Peyer's patch (tissue), 4 donors: ENCODE measurements at regions not wholly inside any gene's neighbourhood (a gene's known extent, or its start where the extent isn't known, plus 50 kb on each side); places are given as distances from the start of the nearest gene placed in this dataset.

Source experiments
- DNase-seq, 3 donors: peaks; one replicate each; pipeline ENCODE4 v3.0.0-alpha.2; 2017 to 2019
- H3K27ac ChIP-seq, 4 donors: fragments of 200-600 bp; sonication (generic); one replicate each; pipeline ENCODE4 v1.5.1; 2016 to 2019
- H3K27me3 ChIP-seq, 2 donors: fragments of 200-600 bp; sonication (generic); one replicate each; pipeline ENCODE4 v1.5.1; 2019
- H3K36me3 ChIP-seq, 3 donors: fragments of 200-600 bp; sonication (generic); one replicate each; pipeline ENCODE4 v1.5.1; 2016 to 2019
- H3K4me1 ChIP-seq, 4 donors: fragments of 200-600 bp; sonication (generic); one replicate each; pipeline ENCODE4 v1.5.1; 2016 to 2019
- H3K4me3 ChIP-seq, 4 donors: fragments of 200-600 bp; sonication (generic); 1 replicate in 3 of 4; 2 replicates in 1 of 4; pipeline ENCODE4 v1.5.1; 2016 to 2019; ENCODE audit warnings: mild to moderate bottlenecking in 1 of 4
- H3K9me3 ChIP-seq, 4 donors: fragments of 200-600 bp; sonication (generic); one replicate each; pipeline ENCODE4 v1.5.1; 2016 to 2019; ENCODE audit warnings: mild to moderate bottlenecking in 1 of 4
- POLR2A ChIP-seq, 2 donors: fragments of 450-650 bp; IDR thresholded peaks; one replicate each; pipeline ENCODE4 v1.5.1; 2017; ENCODE audit warnings: antibody characterized with exemption in 2 of 2, mild to moderate bottlenecking in 2 of 2, moderate library complexity in 2 of 2
- TF ChIP-seq, protein P1 (sequence below), 6 experiments: fragments of 450-650 bp in 4 of 6; fragments of 200-600 bp in 2 of 6; sonication (generic) in 1 of 6; IDR thresholded peaks; one replicate each; pipeline ENCODE4 v1.5.1; 2017 to 2019; ENCODE audit warnings: antibody characterized with exemption in 6 of 6, mild to moderate bottlenecking in 3 of 6, moderate library complexity in 1 of 6

DNA sequence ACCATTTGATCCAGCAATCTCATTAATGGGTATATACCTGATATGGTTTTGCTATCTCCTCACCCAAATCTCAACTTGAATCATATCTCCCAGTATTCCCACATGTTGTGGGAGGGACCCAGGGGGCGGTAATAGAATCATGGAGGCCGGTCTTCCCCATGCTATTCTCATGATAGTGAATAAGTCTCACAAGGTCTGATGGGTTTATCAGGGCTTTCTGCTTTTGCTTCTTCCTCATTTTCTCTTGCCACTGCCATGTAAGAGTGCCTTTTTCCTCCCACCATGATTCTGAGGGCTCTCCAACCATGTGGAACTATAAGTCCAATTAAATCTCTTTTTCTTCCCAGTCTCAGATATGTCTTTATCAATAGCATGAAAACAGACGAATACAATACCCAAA lies 74.5 kb upstream of the APC start:
- no peak overlapping the region for H3K4me3 ChIP-seq
- no peak for TF ChIP-seq POLR2A (IDR thresholded peaks at IDR 0.05)
- TF ChIP-seq, protein P1, sequence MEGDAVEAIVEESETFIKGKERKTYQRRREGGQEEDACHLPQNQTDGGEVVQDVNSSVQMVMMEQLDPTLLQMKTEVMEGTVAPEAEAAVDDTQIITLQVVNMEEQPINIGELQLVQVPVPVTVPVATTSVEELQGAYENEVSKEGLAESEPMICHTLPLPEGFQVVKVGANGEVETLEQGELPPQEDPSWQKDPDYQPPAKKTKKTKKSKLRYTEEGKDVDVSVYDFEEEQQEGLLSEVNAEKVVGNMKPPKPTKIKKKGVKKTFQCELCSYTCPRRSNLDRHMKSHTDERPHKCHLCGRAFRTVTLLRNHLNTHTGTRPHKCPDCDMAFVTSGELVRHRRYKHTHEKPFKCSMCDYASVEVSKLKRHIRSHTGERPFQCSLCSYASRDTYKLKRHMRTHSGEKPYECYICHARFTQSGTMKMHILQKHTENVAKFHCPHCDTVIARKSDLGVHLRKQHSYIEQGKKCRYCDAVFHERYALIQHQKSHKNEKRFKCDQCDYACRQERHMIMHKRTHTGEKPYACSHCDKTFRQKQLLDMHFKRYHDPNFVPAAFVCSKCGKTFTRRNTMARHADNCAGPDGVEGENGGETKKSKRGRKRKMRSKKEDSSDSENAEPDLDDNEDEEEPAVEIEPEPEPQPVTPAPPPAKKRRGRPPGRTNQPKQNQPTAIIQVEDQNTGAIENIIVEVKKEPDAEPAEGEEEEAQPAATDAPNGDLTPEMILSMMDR (IDR thresholded peaks at IDR 0.05), result no peak

DNA sequence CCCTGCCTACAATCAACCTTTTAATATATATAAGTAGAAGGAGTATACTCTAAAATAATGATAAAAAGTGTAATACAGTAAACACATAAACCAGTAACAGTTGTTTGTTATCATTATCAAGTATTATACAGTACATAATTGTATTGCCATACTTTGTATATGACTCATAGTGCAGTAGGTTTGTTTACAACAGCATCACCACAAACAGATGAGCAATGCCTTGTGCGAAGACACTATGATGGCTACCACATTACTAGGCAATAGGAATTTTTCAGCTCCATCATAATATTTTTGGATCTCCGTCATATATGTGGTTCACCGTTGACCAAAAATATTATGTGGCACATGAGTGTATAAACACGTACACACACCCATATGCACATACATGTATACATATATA lies 69.7 kb upstream of the APC start:
- no peaks in the 10 kb centered on the region for H3K9me3 ChIP-seq
- no peaks in the 10 kb centered on the region for H3K27me3 ChIP-seq
- H3K4me3 ChIP-seq, result no peak overlapping the region
- TF ChIP-seq POLR2A (IDR thresholded peaks at IDR 0.05), result no peak
- TF ChIP-seq, protein P1 (IDR thresholded peaks at IDR 0.05), result no peak
- H3K27ac ChIP-seq, result no peak overlapping the region
- no peak for DNase-seq
- H3K4me1 ChIP-seq, result no peaks in the 10 kb centered on the region
- H3K36me3 ChIP-seq, result no peaks in the 10 kb centered on the region

More for the DNA sequence above, 74.5 kb upstream of the APC start:
- H3K27ac ChIP-seq, result no peak overlapping the region
- peaks cover 0 to 3% (median 0%) of the 10 kb centered on the region in 4 donors for H3K9me3 ChIP-seq
- H3K4me1 ChIP-seq, result no peaks in the 10 kb centered on the region
- DNase-seq, result no peak
- no peaks in the 10 kb centered on the region for H3K36me3 ChIP-seq
- H3K27me3 ChIP-seq, result no peaks in the 10 kb centered on the region

DNA sequence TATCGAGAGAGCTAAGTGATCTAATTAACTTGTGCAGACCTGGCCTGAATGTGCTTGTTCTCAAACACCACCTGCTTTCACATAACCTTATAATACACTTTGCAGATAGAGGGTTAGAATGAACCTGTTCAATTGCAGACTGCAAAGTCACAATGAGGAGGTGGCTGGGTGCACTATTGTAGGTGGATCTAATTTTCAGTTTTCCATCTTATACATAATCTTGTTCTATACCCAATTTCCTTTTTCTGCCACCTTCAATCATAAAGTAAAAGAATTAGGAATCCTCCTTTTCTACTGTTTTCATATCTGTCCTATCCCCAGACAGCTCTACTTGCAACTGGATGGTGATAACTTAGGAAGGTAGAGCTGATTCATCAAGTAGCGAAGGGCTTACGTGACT lies 68.8 kb upstream of the APC start:
- H3K4me1 ChIP-seq, result no peaks in the 10 kb centered on the region
- no peak overlapping the region for H3K4me3 ChIP-seq
- DNase-seq, result no peak
- no peak for TF ChIP-seq POLR2A (IDR thresholded peaks at IDR 0.05)
- TF ChIP-seq, protein P1 (IDR thresholded peaks at IDR 0.05), result no peak
- no peak overlapping the region for H3K27ac ChIP-seq
- no peaks in the 10 kb centered on the region for H3K36me3 ChIP-seq
- no peaks in the 10 kb centered on the region for H3K27me3 ChIP-seq
- no peaks in the 10 kb centered on the region for H3K9me3 ChIP-seq

DNA sequence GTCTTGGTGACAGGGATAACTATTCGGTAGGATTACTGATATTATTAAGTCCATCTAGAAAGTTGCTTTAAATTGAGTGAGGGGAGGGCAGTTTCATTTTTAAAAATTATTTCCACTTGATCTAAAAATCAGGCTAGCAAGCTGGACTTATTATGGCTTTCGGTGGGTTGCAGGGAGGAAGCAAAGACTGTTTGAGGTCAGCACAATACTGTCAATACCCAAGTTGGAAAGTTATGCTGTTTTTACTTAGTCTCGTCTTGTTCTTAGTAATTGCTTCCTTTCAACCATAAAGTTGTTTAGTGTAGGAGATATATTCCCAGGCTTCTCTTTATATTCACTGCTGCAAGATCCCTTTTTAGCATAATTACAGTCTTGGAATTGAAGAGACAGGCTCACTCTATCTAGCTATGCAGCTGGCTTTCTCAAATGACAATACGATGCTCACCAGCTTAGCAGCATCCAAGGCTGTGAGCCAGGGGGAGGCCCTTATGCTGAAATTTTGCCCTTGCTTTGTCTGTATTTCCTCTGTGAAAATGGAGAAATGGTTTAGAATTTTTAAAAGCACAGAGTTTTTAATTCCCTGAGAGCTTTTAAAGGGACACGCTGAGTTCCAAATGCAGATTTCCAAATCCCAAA lies 68.2 kb upstream of the APC start:
- no peaks in the 10 kb centered on the region for H3K4me1 ChIP-seq
- no peaks in the 10 kb centered on the region for H3K27me3 ChIP-seq
- no peak overlapping the region for H3K4me3 ChIP-seq
- no peaks in the 10 kb centered on the region for H3K9me3 ChIP-seq
- H3K36me3 ChIP-seq, result no peaks in the 10 kb centered on the region
- no peak for TF ChIP-seq POLR2A (IDR thresholded peaks at IDR 0.05)
- TF ChIP-seq, protein P1 (IDR thresholded peaks at IDR 0.05), result no peak
- no peak overlapping the region for H3K27ac ChIP-seq
- no peak for DNase-seq

DNA sequence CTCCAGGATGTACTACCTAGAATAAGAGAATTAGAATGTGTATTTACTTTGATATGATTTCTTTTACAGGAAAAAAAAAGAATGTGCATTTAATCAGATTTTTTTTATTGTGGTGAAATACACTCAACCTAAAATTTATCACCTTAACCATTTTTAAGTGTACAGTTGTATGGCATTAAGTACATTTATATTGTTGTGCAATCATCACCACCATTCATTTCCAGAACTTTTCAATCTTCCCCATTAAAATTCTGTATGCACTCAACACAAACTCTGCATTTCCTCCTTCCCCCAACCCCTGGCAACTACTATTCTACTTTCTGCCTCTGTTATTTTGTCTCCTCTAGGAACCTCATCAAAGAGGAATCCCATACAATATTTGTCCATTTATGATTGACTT lies 66.0 kb upstream of the APC start:
- Histone ChIP-seq H3K27ac (no peak overlapping the region), H3K4me3 (no peak overlapping the region), H3K27me3 (no peaks in the 10 kb centered on the region), H3K9me3 (no peaks in the 10 kb centered on the region), H3K4me1 (no peaks in the 10 kb centered on the region), H3K36me3 (no peaks in the 10 kb centered on the region)
- no peak for DNase-seq
- TF ChIP-seq, protein P1 (IDR thresholded peaks at IDR 0.05), result no peak
- TF ChIP-seq POLR2A (IDR thresholded peaks at IDR 0.05), result no peak

DNA sequence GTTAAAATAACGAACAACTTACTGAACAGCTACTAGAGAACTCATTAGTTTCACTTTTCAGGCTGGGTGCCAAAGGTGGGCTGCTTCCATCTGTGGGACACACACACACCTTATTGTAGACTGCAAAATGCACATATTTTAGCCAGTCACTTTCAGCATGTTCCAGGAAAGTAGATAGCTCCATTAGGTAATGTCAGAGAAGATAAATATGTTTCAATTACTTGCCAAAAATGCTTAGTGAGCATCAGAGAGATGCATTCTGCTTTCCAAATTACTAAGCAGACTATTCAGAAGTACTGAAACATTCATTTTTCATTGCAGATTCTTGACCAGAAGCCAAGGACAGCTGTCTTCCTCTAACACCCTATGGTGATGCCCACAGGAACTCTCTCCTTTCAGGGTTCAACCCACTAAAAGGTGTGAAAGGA lies 56.2 kb upstream of the APC start:
- Histone ChIP-seq H3K27me3 (no peaks in the 10 kb centered on the region), H3K4me3 (no peak overlapping the region), H3K27ac (no peak overlapping the region), H3K36me3 (no peaks in the 10 kb centered on the region), H3K9me3 (no peaks in the 10 kb centered on the region), H3K4me1 (no peaks in the 10 kb centered on the region)
- TF ChIP-seq POLR2A (IDR thresholded peaks at IDR 0.05), result no peak
- TF ChIP-seq, protein P1 (IDR thresholded peaks at IDR 0.05), result no peak
- no peak for DNase-seq
